Stimulated activated CD4-positive, alpha-beta T cell treated with anti-CD3 and anti-CD28 coated beads, Interleukin-2, amount 100 ng/mL, for 48 hours (primary cell): ENCODE measurements at regions not wholly inside any gene's neighbourhood (a gene's known extent, or its start where the extent isn't known, plus 50 kb on each side); places are given as distances from the start of the nearest gene placed in this dataset.
"Not testable (repeated sequence)": the region's sequence is repeated elsewhere in the genome, so short reads cannot be mapped to it uniquely, and the experiment has no call there.

Experiments used
- DNase-seq, 2 donors: peaks; one replicate each; pipeline ENCODE4 v3.0.0-alpha.2; 2020

DNA sequence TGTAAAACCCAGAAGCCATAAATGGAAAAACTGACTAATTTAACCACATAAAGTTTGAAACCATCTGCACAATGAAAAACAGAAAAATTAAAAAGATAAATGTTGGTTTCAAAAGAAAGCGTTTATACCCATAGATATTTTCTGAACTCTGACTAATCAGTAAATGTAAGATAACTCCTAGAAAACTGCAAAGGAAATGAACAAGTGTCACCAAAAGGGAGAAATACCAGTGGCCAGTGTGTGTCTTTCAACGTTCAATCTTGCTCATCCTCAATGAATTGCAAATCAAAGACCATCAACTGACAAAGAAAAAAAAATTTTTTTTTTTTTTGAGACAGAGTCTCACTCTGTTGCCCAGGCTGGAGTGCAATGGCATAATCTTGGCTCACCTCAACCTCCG is 180.1 kb downstream of the SYK start:
- no peak for DNase-seq

DNA sequence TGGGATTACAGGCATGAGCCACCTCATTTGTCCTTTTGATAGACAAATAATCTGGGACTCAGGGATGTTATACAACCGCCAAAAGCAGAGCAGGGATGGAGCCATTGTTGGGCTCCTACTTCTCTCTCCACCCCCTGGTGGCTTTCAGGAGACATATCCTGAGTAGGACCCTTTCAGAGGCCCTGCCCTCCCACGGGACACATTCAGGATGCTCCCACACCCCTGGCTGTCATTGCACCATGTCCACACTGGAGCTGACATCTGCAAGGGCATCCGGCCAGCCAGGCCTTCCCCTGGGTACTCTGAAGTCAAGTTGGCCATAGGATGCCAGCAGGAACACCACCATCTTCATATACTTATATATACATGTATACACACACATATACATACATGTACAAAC is 181.8 kb downstream of the SYK start:
- no peak for DNase-seq

DNA sequence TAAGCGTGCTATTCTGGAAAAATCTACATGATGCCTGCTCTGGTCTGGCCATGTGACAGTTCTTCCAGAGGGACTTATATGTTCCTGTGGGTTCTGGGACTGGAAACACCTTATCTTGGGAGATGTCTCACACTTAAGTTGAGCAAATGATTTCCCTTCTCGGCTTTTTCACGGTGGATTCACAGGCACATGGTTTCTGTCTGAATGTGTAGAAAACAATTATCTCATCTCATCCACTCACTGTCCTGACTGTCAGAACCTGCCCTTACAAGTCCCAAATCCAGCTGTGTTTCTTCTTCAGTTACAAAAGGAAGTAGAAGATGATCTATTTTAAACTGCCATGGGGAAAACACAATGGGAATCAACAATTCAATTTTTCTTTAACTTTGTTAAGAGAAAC is 184.0 kb downstream of the SYK start:
- no peak for DNase-seq

DNA sequence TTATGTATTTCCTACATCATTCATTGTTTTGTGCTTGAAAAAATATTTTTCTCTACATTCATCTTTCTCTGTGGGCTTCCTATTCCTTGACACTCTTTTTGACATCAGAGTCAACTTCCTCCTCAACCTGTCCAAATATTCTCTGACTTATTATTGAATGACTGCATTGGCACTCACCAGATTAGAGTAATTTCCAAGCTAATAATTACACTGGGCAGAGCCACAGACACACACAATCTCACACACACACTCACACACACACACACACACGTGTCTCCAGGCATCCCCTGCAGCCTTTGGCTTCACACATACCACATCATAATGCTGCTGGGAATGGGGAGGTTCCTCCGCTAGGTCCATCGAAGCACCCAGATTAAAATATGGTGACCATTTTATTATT is 184.5 kb downstream of the SYK start:
- no peak for DNase-seq

DNA sequence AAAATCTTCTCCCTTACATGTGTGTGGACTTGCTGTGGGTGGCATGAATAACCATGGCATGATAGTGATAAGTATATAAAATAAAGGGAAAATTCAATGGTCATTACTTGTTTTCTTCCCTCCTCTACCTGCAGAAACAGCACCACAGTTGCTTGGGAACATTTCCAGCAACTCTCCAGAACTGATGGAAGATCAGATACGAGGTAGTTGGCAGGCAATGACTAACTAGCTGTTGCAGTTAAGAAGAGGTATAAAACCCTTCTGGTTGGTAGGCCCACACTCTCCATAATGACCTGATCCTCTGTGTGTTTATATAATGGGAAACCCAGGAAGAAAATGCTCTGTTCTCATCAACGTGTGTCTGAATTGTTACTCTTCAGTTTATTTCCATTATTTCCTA is 185.9 kb downstream of the SYK start:
- DNase-seq, result no peak

DNA sequence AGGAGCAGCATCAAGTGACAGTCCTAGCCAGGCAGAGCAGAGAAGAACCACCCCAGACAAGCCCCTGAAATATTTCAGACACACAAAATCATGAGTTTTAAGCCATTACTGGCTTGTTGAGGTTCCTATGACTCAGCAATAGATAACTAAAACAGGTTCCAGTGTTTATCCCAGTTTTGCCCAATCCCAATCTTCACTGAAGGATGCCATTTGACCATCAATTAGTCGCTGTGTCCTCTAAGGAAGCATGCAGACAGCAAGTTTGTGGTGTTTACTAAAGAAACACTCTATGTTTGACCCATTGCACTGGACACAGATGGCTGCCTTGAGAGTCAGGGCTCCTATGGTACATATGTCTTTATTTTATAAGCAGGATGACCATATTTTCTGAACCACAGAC is 186.7 kb downstream of the SYK start:
- no peak for DNase-seq

DNA sequence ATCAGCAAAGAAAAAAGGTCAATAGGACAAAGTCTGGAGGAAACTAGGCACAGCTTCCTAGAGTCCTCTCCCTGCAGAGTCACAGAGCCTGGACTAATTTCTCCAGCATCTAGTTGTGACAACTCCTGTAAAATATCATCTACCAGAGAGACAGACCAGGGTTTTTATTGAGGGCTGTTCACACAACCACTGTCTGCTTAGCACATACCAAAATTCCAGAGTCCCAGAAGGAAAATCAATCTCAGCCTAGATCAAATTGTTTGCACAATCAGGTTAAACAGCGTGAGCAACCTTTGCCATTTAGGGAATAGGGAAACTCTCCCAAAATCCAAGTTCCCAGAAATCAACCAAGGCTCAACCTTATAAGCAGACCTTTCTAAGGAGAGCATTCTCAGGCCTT is 190.3 kb downstream of the SYK start:
- no peak for DNase-seq

DNA sequence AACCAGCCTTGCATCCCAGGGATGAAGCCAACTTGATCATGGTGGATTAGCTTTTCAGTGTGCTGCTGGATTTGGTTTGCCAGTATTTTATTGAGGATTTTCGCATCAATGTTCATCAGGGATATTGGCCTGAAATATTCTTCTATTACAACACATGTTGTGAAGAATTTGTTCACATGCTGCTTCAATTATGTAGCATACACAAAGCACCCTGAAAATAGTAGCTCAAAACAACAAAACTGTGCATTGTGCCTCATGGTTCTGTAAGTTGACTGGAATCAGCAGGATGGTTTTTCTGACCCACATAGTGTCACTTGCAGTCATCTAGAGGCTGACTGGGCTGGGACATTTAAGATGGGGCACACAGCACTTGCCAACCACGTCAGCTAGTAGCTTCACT is 193.9 kb downstream of the SYK start:
- DNase-seq, result no peak

DNA sequence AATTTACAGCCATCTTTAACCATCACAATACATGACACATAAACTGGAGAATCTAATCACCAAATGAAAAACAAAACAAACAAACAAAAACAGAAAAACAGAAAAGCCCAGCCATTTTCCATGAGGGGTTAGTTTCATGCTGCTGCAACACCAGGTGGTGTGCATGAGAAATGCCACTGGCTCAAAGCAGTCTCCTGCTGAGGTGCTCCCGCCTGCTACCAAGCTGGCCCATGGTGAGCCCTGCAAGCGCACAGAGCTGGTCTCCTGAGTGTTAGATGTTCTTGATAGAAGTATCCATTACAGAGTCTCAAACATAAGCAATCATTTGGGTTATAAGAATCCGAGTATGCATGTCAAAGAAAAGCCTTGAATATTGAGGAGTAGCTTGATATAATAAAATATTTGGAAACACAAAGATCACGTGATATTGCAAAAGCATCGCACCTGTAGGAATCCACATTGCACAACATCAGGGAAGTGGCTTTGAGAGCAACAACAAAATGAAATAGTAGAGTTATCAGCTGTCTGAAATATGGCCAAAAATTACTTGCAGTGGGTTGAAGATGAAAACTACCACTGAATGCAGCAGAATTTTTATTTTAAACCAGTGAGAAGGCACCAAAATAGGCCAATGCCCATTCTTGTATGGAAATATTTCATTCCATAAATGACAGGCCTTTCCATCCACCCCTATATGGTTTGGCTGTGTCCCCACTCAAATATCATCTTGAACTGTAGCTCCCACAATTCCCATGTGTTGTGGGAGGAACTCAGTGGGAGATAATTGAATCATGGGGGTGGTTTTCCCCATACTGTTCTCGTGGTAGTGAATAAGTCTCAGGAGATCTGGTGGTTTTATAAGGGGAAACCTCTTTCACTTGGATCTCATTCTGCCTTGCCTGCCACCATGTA is 194.8 kb downstream of the SYK start:
- no peak for DNase-seq

DNA sequence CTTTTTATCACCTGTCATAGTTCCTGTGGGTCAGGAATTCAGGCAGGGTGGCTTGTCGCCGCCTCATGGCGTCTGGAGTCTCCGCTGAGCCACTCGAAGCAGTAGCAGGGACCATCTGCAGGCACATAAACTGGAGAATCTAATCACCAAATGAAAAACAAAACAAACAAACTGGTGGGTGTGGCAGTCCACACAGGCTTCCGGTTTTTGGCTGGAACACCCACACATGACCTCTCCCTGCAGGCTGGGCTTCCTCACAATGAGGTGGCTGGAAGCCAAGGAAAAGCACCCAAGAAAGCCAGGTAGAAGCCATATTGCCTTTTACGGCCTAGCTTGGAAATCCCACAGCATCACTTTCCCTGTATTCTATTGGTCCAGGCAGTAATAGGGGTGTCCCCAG is 197.0 kb downstream of the SYK start:
- no peak for DNase-seq

DNA sequence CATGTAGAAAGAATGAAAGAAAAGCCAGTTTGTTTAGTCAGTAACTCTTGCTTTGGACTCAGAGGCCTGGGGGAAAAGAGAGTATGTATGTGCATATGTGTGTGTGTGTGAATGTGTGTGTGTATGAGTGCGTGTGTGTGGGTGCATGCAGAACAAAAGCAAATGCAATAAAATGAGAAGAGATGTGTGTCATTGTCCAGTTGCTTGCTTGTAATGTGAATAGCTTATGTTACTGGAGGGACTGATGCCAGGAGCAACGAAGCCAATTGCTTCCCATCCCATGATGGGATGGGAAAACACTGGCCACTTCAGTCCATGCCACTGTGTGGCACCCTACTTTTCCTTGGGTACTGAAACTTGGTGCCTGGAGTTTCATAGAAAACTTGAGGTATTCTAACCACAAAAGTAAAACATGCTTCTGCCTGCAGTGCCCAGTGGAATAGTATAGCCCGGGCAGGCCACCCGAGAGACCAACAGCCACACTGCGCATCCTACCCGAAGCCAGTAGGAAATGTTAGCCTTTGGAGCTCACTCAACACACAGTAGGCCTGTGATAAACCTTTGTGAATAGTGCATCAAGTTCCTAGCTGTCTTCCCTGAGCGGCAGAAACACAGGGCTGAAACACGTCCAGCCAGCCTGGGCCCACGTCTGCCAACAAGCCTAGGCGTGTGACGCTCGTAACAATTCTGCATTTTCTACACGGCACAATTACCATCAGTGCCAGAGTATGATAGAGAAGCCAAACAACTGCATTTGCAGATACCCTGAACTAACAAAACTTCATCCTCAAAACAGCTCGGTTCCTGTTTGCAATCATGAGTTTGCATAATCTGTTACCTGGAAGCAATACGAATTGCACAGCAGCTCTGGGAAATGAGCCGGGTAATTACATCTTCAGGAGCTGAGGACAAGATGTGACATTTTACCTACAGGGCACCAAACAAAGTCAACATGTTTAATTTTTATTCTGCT is 198.1 kb downstream of the SYK start:
- no peak for DNase-seq

DNA sequence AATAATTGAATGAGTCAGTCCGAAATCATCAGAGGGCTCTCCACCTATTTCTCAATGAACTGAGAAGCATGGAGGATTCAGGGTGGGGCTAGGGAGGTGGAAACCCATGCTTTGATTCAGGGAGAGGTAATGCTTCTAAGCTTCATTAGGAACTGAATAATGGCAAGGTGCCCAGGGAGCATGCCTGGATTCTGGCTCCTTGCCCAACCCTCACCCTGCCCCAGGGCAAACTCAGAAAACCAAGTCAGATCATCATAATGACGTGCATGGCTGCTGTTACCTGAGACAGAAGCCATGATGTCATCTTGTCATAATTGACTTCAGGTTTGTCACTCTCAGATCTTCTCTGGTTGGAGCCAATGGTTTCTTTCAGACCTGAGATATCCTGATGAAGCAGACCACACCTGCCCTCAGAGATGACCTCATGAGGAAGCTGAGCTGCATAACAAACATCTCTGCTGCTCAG is 199.6 kb downstream of the SYK start:
- no peak for DNase-seq

DNA sequence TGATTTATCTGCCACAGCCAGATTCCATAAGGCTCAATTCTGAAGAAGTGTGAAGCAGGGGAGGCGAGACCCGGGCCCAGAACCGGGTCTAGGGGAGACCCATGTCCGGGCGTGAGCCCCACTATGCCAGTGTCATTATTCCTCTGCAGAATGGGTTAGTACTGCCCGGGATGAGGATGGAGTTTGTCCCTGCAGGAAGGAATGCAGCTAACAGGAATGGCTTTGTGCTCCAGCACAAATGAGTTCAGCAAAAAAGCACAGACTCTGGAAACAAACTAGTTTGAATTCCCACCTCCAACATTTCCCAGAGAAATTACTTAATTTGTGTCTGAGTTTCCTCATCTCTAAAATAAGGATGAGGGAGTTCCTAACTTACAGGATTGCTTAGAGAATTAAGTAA is 202.9 kb downstream of the SYK start:
- no peak for DNase-seq

DNA sequence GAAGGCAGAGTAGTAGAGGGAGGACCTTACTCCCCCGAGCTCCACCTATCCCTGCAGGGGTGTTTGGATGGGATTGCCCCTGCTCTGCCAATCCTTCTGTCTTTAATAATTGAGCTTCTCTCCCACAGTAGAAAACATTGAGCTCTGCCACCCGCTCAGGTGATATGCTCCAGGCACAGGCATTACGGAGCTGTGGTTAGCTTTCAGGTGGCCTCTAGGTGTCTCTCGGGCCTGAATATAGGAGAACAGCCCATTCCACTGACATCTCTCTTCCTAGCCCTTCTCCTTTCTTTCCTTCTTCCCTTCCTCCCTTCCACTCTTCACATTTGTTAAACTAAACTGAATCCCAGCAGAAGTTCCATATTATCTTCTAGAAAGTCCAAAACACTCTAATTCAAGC is 203.4 kb downstream of the SYK start:
- DNase-seq, result no peak

DNA sequence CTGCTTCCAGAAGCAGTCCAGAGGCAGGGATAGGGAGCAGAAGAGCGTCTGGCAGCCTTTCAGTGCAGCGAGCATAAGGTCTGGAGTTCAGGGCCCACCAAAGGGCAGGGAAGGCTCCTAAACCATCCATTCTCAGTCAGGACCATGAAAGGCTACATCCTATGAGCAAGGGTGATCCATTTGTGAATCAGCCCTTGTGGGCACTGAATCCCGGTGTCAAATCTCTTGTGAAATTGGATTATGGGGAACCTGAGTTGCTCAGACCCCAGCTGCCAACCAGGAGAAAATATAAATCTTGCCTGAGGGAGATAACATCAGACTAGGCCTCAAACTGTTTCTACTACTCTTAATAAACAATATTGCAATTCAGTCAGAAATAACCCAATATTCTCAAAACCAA is 204.4 kb downstream of the SYK start:
- DNase-seq, result no peak

DNA sequence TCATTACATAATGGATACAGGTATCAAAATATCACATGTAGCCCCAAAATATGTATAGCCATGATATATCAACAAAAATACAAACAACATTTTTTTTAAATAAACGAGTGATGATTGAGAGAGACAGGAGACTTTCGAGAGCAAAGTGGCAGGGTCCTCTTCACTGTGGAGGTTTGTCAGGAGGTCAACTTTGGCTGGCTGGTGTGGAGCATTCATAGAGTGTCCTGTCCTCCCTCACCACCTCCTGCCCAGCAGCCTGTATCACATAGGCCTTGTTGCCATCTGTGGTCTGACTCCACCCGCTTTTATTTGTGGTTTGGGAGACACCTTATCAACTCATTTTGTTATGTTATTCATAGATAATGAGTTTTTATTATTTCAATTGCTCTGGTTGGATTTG is 206.9 kb downstream of the SYK start:
- DNase-seq, result no peak

DNA sequence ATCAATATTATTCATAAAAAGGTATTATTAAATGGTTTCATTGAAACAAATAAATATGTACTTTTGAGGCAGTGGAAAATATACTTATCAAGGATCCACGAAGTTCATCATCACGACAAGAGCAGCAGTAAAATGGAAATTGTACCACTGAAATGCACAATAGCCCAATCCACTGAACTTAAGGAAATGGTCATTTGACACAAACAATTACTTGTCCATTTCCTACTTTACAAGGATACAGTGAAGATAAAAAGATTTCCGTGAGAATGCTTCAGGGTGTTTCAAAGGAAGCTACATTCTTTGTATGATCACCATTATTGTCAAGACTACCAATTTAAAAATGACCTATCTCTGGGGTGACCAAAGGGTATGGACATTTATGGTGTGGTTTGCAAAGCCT is 210.3 kb downstream of the SYK start:
- no peak for DNase-seq

DNA sequence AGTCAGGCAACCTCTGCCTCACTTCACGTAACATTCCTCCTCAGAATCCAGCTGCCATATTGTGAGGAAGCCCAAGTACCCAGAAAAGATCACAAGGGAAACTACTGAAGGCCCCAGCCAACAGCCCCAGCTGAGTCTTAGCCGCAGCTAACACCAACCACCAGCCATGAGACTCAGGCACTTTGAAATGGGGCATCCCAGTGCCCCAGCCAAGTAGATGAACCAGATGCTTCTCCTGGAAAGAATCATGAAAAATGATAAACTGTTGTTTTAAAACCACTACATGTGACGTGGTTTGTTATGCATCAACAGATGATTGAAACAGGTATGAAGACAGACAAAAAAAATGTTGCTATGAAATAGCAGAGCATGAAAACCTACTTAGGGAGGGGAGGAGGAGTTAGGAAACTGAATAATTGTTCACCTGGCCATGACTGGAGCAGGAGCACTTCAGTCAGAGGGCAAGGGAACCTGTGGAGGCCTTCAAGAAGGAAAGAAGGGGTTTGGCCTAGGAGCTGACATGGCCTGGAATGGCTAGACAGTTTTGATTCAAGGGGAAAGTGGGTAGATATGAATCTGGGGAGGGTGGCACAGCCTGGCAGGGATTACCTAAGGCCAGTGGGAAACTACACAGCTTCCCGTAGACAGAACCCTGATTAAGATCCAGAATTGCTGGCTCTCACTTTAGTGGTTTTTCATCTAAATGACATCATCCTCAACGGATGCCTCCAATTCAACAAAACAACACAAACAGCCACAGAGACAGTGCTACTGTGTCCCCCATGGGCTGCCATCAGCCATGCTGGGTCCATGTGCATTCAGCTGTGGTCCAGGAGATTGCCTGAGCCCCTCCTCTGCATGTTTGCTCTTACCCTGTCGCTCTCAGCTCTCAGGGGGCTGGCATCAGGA is 211.6 kb downstream of the SYK start:
- DNase-seq, result no peak

DNA sequence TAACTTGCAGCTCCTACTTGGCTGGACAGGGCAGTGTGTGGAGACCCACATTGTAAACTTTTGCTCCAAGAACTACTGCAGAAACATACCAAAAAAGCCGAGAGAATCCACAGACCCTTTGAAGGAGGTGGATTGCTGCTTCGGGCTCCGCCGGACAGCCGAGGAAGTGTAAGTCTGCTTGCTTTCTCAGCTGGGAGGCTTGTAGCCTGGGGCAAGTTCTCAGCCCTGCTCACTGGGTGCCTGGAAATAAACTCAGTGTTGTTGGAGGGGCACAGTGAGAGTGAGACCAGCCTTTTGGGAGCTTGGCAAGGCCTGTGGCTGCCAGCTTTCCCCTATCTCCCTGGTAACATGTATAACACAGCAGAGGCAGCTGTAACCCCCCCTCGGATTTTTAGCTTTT is 215.6 kb downstream of the SYK start:
- no peak for DNase-seq

DNA sequence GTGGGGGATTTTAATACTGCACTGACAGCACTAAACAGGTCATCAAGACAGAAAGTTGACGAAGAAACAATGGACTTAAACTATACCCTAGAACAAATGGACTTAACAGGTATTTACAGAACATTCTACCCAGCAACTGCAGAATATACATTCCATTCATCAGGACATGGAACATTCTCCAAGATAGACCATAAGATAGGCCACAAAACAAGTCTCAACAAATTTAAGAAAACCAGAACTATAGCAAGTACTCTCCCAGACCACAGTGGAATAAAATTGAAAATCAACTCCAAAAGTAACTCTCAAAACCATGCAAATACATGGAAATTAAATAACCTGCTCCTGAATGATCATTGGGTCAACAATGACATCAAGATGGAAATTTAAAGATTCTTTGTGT is 218.3 kb downstream of the SYK start:
- DNase-seq, result not testable (repeated sequence)

DNA sequence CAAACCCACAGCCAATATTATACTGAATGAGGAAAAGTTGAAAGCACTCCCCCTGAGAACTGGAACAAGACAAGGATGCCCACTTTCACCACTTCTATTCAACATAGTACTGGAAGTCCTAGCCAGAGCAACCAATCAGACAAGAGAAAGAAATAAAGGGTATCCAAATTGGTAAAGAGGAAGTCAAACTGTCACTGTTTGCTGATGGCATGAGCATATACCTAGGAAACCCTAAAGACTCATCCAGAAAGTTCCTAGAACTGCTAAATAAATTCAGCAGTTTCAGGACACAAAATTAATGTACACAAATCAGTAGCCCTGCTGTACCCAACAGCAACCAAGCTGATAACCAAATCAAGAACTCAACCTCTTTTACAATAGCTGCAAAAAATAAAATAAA is 220.0 kb downstream of the SYK start:
- DNase-seq, result not testable (repeated sequence)

DNA sequence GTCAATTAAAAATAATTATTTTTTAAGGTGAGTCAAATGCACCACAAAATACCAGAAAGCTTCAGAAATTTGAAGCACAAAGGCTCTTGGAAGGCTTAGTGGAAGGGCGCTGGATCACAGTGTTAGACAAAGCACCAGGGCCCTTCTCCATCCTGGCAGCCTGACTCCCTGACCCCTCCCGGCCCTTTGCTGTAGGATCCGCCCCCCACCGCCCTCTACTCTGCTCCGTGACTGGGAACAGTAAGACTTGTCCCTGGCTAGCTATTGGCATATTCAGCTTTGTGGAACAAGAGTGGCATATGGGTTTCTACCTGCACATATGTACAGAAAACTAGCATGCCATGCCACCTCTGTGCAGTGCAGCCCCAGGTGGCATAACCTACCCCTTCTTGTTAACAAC is 222.1 kb downstream of the SYK start:
- DNase-seq, result no peak

DNA sequence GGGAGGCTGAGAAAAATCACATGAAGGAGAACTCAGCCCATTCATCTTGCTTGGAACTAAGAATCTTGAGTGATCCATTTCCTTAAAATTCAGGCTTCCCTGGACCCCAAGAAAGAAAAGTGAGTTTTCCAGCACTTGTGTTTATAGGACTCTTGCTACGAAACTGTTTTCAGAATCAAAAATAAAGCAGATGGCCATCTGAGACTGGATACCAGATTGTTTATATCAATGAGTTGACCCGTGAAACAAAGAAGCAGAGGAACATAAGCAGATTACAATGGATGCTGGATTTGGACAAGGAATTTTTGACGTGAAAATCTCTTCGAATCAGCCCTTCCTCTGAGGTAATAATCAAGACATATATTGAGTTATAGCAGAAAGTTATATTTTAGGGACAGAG is 223.2 kb downstream of the SYK start:
- DNase-seq, result no peak
